ENCODE measurements at regions not wholly inside any gene's neighbourhood (a gene's known extent, or its start where the extent isn't known, plus 50 kb on each side); places are given as distances from the start of the nearest gene placed in this dataset.
"Not testable (repeated sequence)": the region's sequence is repeated elsewhere in the genome, so short reads cannot be mapped to it uniquely, and the experiment has no call there.

DNA sequence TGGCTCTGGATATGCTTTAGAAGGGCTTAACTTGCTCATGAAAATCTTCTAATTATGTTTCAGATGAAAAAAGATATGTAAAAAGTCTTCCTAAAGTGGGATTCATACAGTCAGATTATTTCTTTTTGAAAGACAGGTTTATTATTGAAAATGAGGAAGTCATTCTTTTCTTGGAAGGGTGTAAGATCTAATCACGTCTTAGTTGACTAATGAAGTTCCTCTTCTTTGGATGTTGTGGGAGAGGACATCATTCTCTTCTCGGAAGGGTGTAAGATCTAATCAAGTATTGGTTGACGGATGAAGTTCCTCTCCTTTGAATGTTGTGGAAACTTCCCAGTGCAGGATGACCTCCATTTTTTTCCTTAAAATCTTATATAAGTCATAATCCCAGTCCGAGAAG lies 74.9 kb downstream of the ALG10 start:
- no peak for DNase-seq

DNA sequence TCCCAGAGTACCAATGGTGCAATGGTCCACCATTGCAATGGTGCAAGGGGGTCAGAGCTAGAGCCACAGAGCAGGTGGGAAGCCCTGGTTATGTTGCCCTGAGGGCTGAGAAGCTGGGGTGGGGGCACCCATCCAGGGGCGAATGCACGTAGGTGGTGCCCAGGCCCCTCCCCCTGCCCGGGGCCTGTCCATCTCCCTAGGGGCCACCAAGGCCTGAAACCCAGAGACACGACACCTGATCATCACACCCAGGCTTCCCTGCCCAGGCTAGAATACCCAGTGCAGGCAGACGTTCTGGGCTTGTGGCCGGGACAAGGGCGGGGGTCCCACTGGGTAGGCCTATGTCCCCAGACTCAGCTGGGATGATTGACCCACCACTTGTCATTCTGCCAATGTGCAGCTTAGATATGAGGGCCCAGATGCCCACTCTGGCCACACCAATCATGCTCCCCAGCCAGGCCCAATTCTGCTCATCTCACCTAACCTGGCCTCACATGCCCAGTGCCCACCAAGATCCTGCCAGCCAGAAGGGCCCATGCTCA lies 83.2 kb downstream of the ALG10 start:
- DNase-seq: no peak

DNA sequence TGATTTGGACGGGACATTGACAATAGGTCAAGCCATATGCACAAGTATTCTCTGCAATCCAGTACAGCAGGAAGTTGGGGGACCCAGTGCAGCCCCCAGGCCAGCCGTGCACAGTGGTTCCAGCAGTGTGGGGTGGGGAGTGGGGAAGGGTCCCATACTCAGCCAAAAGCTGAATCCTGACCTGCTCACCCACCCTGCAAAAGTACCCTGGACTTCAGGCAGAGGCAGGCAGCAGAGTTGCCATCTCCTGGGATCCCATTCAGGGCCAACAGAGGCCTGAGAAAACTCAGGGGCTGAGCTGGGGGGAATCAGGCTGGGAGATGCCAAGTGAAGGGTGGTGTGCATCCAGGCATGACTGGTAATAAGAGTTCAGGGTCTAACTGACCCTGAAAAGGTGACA lies 83.9 kb downstream of the ALG10 start:
- no peak for DNase-seq

DNA sequence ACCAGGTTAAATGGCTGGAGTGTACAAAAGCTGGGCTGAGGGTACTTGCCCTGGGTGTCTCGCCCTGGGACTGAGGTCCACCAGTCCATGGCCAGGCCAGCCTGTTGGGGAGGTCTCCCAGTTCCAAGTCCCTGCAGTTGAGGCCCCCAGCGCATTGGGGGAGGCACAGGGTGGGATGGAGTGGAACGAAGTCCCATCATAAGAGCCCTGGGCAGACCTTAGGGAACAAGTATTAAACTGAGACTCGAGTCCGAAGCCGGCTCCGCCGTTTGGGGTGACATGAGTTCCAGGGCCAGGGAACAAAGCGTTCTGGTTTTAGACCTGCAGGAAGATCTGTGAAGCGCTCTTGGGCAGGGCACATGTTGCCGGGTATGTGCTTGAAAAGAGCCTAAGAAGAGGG lies 84.7 kb downstream of the ALG10 start:
- no peak for DNase-seq

DNA sequence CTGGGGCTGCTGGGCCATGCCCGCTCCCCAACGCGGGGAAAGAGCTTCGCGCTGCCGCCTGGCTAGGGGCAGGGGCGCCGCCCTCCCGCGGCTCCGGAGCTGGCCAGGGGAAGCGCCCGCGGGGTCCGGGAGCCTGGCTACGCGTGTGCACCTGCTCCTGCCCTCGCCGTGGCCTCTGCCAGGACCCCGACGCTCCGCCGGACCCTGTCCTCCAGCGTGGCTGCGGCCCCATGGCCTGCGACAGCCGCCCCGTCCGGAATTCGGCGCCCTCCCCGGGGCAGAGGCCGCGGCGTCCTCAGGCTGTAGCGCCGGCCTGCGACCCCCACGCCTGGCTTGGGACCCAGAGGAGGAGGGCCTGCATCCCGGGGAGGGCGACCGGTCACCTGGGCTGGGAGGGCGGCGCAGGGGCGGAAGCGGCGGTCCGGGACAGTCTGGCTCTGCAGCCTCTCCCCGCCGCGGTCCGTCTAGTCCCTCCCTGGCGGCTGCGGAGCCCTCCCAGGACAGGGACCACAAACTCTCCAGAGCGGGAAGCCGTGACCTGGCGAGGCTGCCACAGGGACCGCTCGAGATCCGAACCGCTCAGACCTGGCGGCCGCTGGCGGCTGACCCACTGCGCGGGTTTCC lies 85.6 kb downstream of the ALG10 start:
- no peak for DNase-seq

DNA sequence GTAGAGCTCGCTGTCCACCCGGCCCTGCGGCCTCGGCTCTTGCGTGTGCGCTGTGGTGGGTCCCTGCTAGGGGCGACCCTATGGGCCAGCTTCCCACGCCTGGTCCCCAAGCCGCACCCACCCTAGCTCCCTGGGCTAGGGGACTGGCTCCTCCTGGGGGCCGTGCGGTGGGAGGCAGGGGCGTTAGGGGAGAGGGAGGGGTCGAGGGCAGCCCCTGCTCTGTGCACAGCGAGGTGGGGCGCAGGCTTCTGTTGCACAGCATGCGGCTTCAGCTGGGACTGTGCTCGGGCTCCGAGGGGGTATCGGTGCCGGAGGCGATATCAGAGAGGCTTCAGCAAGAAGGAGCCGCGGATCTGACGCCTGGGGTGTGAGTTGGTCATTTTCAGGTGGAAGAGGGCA lies 86.1 kb downstream of the ALG10 start:
- no peak for DNase-seq

DNA sequence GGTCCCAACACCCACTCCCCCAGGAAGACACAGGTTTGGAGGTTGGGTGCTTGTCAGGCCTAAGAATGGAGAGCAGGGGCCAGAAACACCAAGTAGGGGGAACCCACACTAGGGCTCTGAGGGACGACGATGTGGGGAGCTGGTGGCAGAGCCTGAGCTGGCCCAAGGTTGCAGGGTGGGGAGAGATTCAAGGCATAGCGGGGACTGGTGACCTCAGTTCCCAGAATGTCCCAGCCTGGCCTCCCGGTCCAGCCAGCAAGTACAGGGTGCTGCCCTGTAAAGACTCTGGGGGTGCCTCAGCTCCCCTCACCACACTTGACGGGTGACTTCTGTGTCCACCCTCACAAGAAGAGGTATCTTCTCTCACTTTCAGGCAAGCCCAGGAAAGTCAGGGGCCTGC lies 86.7 kb downstream of the ALG10 start:
- DNase-seq: no peak

GRCh38 chr12:34109390-34109789 lies 87.1 kb downstream of the ALG10 start:
- DNase-seq: no peak

DNA sequence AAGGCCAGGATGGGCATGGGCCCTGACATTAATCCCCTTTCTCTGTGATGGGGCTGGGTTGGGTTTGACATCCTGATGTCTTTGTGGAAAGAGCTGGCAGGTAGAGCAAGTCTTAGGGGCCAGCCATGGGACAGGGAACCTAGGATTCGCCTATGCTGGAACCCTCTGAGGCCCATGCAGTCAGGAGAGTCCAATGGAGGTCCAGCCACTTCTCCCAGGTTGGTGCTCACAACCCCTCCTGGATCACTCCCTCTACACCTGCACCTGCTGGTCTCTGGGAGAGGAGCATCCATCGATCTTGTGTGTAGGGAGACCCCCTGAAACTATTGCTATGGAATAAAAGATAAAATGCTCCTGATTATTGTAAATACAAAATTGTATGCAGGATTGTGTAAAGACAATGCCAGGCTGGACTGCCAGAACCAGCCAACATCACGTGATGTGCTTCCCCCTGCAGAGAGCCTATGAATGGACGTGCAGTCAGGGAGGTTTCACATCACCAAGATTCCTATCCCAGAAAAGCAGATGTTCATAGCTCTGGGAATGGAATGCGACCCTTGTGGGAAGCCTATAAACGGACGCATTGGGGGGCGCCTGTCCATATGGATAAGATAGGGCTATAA lies 87.7 kb downstream of the ALG10 start:
- not testable (repeated sequence) for DNase-seq

DNA sequence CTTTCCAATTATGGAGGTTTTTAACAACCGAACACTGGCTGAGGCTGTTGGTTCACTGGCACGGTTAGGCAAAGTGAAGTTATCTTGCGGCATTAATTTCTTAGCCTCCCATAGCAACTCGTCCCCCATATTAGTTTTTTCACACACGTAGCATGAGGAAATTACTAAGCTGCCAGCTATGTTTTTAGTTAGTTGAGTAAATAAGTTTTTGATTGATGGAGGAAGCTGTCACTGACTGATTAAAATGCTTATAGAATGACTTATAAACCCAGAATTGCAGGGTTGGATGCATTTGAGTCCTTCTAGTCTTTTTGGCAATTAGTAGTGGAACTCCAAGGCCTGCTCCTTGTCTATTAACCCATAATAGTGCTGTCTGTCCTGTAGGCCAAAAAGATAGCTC lies 97.1 kb downstream of the ALG10 start:
- no peak for DNase-seq

GRCh38 chr12:34121360-34121759 lies 99.1 kb downstream of the ALG10 start:
- DNase-seq: no peak

GRCh38 chr12:34123092-34123491 lies 100.8 kb downstream of the ALG10 start:
- DNase-seq: peak; percentile 55

- DNase-seq: no peak
Observed at GRCh38 chr12:34124608-34125007, 102.3 kb downstream of the ALG10 start.

- DNase-seq: no peak
Observed at GRCh38 chr12:34126239-34126641, 103.9 kb downstream of the ALG10 start.

DNA sequence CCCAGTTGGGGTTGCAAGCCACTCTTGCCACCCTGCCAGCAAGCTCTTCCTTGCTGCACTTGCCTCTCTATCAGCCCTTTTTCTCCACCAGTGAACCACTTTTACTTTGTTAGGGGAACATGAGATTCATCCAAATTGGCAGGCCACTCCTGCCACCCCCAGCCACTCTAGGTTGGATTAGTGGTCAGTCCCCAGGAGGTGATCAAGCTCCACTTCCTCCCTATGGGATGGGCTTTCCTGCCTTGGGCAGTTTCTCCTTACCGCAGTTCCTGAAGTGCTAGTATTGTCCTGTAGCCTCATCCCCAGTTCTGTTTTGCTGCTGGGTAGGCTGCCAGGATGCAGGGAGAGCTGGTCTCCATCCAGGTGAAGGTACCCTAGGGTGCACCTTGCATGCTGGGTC lies 104.5 kb downstream of the ALG10 start:
- DNase-seq: no peak

GRCh38 chr12:34127379-34127778 lies 105.1 kb downstream of the ALG10 start:
- DNase-seq: not testable (repeated sequence)

DNA sequence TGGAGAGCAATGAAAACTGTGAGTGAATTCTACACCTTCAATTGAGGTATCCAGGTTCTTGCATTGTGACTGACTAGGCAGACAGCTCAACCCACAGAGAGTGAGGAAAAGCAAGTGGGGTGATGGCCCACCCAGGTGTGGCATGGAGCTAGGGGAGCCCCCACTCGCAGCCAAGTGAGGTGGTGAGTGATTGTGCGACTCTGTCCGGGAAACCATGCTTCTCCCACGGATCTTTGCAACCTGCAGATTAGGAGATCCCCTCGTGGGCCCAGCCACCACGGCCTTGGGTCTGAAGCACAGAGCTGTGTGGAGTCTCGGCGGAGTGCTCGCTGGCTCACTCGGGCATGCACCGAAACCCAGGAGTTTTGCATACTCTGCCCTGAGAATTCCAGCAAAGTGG lies 120.1 kb downstream of the ALG10 start:
- no peak for DNase-seq

DNA sequence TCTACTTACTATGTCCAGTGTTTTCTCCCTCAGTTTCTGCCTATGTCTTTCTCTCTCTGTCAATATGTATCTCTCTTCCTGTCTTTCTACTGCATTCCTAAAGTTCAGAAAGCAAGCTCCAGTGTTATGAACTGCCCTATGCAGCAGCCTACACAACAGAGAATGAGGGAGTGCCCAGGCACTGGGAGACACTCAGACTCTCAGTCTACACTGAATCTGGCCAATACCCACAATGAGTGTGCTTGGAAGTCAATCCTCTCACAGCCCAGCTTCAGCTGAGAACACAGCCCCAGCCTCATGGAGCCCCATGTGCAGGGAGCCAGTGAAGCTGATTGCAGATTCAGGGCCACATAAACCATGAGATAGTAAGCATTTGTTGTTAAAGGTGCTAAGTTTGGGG lies 128.7 kb downstream of the ALG10 start:
- DNase-seq: no peak

DNA sequence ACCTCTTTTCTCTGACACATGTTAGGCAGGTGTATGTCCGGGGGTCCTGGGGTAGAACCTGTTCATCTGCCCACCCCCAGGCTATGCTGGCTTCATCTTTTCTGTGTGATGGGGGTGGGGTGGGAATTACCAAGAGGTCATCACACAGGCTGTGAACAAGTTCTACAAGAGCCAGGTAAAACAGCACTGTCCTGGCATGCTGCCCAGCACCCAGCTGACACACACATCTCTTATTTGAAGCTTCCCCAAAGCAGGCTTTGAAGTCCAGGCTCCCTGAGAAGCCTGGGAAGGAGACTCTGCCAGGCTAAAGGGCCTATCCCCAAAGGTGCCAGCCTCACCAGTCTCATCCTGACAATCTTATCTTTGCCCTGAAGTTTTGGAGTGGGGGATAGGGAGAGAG lies 141.1 kb downstream of the ALG10 start:
- peak; percentile 58 for DNase-seq

DNA sequence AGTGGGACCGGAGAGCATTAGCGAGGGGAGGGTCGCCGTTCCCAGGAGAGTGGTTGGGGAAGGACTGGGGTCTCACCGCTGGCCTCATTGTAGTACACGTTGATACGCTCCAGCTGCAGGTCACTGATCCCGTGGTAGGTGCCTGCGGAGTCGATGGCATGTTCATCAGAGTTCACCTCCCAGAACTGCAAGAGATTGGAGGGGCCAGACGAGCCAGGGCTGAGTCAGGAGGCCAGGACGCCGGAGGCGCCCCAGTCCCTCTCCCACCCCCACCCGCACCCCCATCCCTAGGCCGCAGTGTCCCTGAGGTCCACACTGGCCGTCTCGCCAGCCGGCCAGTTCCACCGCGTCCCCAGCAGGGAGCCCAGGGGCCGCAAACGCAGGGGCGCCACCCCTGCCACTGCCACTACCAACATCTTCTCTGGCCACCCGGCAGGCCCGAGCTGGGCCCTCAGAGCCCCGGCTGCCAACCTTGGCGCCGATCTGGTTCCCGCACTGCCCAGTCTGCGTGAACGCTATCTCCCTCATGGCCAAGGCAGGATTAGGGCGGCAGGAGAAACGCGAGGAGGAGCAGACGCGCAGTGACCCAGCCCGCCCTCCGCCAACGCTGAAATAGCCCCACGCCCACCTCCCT lies 144.2 kb downstream of the ALG10 start:
- no peak for DNase-seq

DNA sequence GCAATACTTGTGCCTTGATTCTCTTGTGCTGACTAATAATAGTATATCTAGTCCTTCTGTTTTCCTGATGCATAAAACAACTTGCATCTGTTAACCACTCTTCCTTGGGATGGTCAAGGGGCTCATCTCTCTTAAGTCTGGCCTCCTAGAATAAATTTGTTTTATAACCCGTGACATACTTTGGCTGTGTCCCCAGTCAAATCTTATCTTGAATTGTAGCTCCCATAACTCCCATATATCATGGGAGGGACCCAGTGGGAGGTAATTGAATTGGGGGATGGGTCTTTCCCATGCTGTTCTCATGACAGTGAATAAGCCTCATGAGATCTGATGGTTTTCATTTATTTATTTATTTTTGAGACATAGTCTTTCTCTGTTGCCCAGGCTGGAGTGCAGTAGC lies 146.2 kb downstream of the ALG10 start:
- not testable (repeated sequence) for DNase-seq

GRCh38 chr12:34186492-34186891 lies 164.2 kb downstream of the ALG10 start:
- no peak for DNase-seq

DNA sequence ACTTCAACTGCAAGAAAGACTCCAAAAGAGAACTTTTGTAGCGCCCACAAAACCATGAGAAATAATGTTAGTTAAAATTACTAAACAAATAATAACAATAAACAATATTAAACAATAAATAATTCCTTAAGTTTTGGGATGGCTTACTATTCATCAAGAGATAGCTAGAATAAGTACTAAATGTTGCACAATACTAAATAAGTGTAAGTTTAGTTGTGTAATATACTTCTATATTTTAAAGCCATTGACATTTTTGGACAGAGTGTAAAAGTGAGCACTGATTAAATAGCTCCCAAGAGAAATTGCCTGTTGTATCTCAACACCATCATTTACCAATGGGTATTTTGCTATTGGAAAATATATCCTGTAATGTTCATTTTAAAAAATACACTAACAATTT lies 166.7 kb downstream of the ALG10 start:
- no peak for DNase-seq

- no peak for DNase-seq
Observed at GRCh38 chr12:34190054-34190453, 167.8 kb downstream of the ALG10 start.
